ENCODE measurements at regions not wholly inside any gene's neighbourhood (a gene's known extent, or its start where the extent isn't known, plus 50 kb on each side); places are given as distances from the start of the nearest gene placed in this dataset.

DNA sequence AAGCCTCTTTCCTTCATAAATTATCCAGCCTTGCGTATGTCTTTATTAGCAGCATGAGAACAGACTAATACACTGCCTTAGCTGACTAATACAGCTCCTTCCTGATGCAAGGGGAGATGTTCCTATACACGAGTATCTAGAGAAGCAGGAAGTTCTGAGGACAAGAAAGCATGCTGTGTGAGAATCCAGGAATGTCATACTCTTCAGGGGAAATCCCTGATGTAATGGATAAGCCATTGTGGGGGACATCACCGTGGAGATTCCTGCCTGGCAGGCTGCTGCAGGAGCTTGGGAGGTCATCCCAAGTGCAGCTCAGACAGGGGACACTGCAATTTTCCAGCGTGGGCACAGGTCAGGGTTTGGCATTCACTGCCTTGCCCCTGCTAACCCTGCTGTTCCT lies 476.9 kb downstream of the NR2F2 start:
- Histone ChIP-seq H3K9me3 (ENCODE audit: severe bottlenecking) (no peaks in the 10 kb centered on the region), H3K4me1 (ENCODE audit: insufficient read depth, poor library complexity, severe bottlenecking) (no peaks in the 10 kb centered on the region), H3K36me3 (ENCODE audit: low read depth) (no peaks in the 10 kb centered on the region), H3K4me3 (ENCODE audit: severe bottlenecking) (no peak overlapping the region), H3K27me3 (ENCODE audit: insufficient read depth, poor library complexity, severe bottlenecking) (peaks cover 30% of the 10 kb centered on the region), H3K27ac (ENCODE audit: poor library complexity, severe bottlenecking) (no peak overlapping the region)
- DNase-seq (ENCODE audit: low spot score) (no peak), ATAC-seq (ENCODE audit: low read depth) (no peak; the same call in 2 of the 3 replicates)
- TF ChIP-seq, protein P1, sequence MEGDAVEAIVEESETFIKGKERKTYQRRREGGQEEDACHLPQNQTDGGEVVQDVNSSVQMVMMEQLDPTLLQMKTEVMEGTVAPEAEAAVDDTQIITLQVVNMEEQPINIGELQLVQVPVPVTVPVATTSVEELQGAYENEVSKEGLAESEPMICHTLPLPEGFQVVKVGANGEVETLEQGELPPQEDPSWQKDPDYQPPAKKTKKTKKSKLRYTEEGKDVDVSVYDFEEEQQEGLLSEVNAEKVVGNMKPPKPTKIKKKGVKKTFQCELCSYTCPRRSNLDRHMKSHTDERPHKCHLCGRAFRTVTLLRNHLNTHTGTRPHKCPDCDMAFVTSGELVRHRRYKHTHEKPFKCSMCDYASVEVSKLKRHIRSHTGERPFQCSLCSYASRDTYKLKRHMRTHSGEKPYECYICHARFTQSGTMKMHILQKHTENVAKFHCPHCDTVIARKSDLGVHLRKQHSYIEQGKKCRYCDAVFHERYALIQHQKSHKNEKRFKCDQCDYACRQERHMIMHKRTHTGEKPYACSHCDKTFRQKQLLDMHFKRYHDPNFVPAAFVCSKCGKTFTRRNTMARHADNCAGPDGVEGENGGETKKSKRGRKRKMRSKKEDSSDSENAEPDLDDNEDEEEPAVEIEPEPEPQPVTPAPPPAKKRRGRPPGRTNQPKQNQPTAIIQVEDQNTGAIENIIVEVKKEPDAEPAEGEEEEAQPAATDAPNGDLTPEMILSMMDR (IDR thresholded peaks at IDR 0.05; ENCODE audit: poor library complexity, severe bottlenecking) = no peak

DNA sequence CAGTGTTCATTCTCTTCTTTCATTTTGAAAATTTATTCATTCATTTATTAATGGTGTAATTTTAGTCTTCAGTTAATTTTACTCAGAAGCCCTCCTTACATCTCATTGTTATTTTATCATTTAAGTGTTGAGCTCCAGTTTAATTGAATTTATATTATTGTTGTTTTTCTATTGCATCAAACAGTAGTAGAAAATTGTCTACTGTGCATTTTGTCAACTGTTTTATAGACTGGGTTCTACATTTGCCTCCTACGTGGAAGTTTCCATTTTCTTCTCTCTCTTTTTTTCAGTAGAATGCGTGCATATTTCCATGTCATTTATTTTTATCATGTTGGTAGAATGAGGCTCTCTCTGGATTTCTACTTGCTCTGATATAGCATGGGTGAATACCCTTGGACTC lies 487.4 kb downstream of the NR2F2 start:
- no peak for ATAC-seq (ENCODE audit: low read depth)
- TF ChIP-seq, protein P1 (IDR thresholded peaks at IDR 0.05; ENCODE audit: poor library complexity, severe bottlenecking) = no peak

DNA sequence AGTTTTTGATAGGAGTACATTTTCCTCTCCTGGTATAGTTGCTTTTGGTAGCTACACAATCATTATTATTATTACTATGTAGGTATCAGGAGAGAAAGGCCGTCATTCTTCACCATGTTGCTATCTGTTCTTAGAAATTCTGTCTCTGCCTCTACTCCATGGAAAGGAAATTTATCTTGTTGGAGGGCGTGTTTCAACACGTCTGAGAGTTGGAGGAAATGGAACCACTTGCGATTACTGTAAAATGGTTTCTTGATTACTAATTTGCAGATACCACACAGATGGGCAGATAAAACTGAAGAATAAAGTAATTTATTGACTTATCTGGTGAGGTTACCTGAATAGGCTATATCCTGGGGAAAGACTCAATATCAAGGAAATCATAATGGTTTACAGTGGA lies 488.4 kb downstream of the NR2F2 start:
- H3K9me3 ChIP-seq (ENCODE audit: severe bottlenecking) = peaks cover 3% of the 10 kb centered on the region
- TF ChIP-seq, protein P1 (IDR thresholded peaks at IDR 0.05; ENCODE audit: poor library complexity, severe bottlenecking) = no peak
- peak; percentile 41; the same call in 1 of the 3 replicates for ATAC-seq (ENCODE audit: low read depth)

More for the DNA sequence above, 487.4 kb downstream of the NR2F2 start:
- Histone ChIP-seq H3K4me1 (ENCODE audit: insufficient read depth, poor library complexity, severe bottlenecking) (no peaks in the 10 kb centered on the region), H3K9me3 (ENCODE audit: severe bottlenecking) (peaks cover 3% of the 10 kb centered on the region), H3K4me3 (ENCODE audit: severe bottlenecking) (no peak overlapping the region), H3K27me3 (ENCODE audit: insufficient read depth, poor library complexity, severe bottlenecking) (peaks cover 8% of the 10 kb centered on the region), H3K36me3 (ENCODE audit: low read depth) (no peaks in the 10 kb centered on the region), H3K27ac (ENCODE audit: poor library complexity, severe bottlenecking) (no peak overlapping the region)
- DNase-seq (ENCODE audit: low spot score) = no peak

DNA sequence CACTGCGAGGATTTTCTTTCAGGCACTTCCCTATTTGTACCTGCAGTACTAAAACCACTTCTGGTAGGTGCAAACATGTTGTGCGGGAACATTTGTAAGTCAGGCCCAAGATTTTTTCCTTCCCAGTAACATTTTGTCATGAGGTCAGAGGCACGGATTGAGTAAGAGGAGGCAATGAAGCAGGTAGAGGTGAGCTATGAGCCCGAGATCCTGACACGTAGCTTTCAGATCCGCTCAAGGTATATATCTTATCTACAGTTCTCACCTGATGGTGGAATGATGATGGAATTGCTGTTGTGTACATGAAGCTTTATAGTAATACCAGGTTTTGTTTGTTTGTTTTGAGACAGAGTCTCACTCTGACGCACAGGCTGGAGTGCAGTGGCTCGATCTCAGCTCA lies 497.5 kb downstream of the NR2F2 start:
- no peaks in the 10 kb centered on the region for H3K9me3 ChIP-seq (ENCODE audit: severe bottlenecking)
- H3K36me3 ChIP-seq (ENCODE audit: low read depth) = no peaks in the 10 kb centered on the region
- H3K27me3 ChIP-seq (ENCODE audit: insufficient read depth, poor library complexity, severe bottlenecking) = peaks cover 7% of the 10 kb centered on the region
- TF ChIP-seq, protein P1 (IDR thresholded peaks at IDR 0.05; ENCODE audit: poor library complexity, severe bottlenecking) = no peak
- H3K27ac ChIP-seq (ENCODE audit: poor library complexity, severe bottlenecking) = no peak overlapping the region
- no peak for ATAC-seq (ENCODE audit: low read depth)
- H3K4me1 ChIP-seq (ENCODE audit: insufficient read depth, poor library complexity, severe bottlenecking) = no peaks in the 10 kb centered on the region
- no peak for DNase-seq (ENCODE audit: low spot score)
- H3K4me3 ChIP-seq (ENCODE audit: severe bottlenecking) = no peak overlapping the region

More for the DNA sequence above, 488.4 kb downstream of the NR2F2 start:
- no peak for DNase-seq (ENCODE audit: low spot score)
- Histone ChIP-seq H3K4me1 (ENCODE audit: insufficient read depth, poor library complexity, severe bottlenecking) (no peaks in the 10 kb centered on the region), H3K4me3 (ENCODE audit: severe bottlenecking) (no peak overlapping the region), H3K36me3 (ENCODE audit: low read depth) (no peaks in the 10 kb centered on the region), H3K27me3 (ENCODE audit: insufficient read depth, poor library complexity, severe bottlenecking) (peaks cover 11% of the 10 kb centered on the region), H3K27ac (ENCODE audit: poor library complexity, severe bottlenecking) (no peak overlapping the region)

DNA sequence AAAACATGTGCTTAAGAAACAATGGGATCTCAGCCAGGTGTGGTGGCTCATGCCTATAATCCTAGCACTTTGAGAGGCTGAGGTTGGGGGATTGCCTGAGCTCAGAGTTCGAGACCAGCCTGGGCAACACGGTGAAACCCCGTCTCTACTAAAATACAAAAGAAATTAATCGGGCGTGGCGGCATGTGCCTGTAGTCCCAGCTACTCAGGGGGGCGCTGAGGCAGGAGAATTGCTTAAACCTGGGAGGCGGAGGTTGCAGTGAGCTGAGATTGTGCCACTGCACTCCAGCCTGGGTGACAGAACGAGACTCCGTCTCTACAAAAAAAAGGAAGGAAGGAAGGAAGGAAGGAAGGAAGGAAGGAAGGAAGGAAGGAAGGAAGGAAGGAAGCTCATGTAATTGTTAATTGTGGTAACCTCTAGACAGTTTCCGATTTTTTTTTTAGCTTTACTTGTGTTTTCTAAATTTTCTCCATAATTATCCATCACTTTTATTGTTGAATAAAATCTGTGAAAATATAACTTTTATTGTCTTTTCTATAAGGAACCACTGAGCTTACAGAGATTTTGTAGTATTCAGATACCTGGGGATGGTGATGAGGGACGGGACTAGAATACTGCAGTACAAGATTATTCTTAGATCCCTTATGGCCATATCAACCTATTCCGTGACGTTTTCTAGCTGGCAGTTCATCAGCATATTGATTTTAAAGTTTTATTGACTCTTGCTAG lies 506.9 kb downstream of the NR2F2 start:
- Histone ChIP-seq H3K27ac (ENCODE audit: poor library complexity, severe bottlenecking) (no peak overlapping the region), H3K36me3 (ENCODE audit: low read depth) (no peaks in the 10 kb centered on the region), H3K27me3 (ENCODE audit: insufficient read depth, poor library complexity, severe bottlenecking) (no peaks in the 10 kb centered on the region), H3K4me1 (ENCODE audit: insufficient read depth, poor library complexity, severe bottlenecking) (no peaks in the 10 kb centered on the region), H3K4me3 (ENCODE audit: severe bottlenecking) (no peak overlapping the region), H3K9me3 (ENCODE audit: severe bottlenecking) (peaks cover 4% of the 10 kb centered on the region)
- DNase-seq (ENCODE audit: low spot score) (no peak), ATAC-seq (ENCODE audit: low read depth) (no peak)
- TF ChIP-seq, protein P1 (IDR thresholded peaks at IDR 0.05; ENCODE audit: poor library complexity, severe bottlenecking) = no peak
